Esophagus squamous epithelium (tissue), 4 donors: ENCODE measurements at regions not wholly inside any gene's neighbourhood (a gene's known extent, or its start where the extent isn't known, plus 50 kb on each side); places are given as distances from the start of the nearest gene placed in this dataset.
A peak's percentile ranks its signal among the peaks of the same experiment; 100 is the strongest.

Experiments
- CTCF ChIP-seq, 6 experiments: fragments of 450-650 bp in 4 of 6; fragments of 200-600 bp in 2 of 6; sonication (generic) in 2 of 6; IDR thresholded peaks; one replicate each; pipeline ENCODE4 v1.5.1; 2016 to 2019; ENCODE audit warnings: antibody characterized with exemption in 6 of 6, mild to moderate bottlenecking in 4 of 6, moderate library complexity in 4 of 6
- POLR2A ChIP-seq, 4 donors: fragments of 450-650 bp; IDR thresholded peaks; one replicate each; pipeline ENCODE4 v1.6.1; 2017; ENCODE audit warnings: antibody characterized with exemption in 4 of 4, mild to moderate bottlenecking in 4 of 4, moderate library complexity in 3 of 4

- TF ChIP-seq CTCF (IDR thresholded peaks at IDR 0.05) (peak in 1 of 6 experiments; percentile 9), POLR2A (IDR thresholded peaks at IDR 0.05) (peak in 3 of 4 donors; percentile 68 to 93 (median 90))
Measured at GRCh38 chr6:26285143-26286134, 79.6 kb upstream of the BTN3A2 start.
